ENCODE measurements at regions not wholly inside any gene's neighbourhood (a gene's known extent, or its start where the extent isn't known, plus 50 kb on each side); places are given as distances from the start of the nearest gene placed in this dataset.

DNA sequence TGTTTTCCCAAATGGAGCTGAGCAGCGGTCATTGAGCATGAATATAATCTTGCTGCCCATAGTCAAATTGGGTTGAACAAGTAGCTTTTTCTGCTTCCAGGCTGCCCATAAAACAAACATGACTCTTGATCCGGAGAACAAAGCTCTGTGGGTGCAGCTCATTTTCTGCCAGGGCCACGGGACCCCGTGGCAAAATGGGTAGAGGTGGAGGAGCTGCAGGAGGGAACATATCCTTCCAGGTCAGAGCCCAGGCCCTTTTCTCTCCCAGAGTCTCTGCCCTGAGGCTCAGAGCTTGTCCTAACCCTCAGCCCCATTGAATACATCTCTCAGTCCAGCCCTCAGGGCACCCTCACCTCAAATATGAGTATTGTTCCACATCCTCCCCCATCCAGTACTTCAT lies 151.6 kb upstream of the TWIST2 start:
- Mint-ChIP-seq H3K4me1 (no peaks in the 10 kb centered on the region), H3K27ac (no peak overlapping the region), H3K9me3 (ENCODE audit: insufficient read depth) (no peaks in the 10 kb centered on the region), H3K4me3 (no peak overlapping the region), H3K27me3 (no peaks in the 10 kb centered on the region)
- TF ChIP-seq, protein P1, sequence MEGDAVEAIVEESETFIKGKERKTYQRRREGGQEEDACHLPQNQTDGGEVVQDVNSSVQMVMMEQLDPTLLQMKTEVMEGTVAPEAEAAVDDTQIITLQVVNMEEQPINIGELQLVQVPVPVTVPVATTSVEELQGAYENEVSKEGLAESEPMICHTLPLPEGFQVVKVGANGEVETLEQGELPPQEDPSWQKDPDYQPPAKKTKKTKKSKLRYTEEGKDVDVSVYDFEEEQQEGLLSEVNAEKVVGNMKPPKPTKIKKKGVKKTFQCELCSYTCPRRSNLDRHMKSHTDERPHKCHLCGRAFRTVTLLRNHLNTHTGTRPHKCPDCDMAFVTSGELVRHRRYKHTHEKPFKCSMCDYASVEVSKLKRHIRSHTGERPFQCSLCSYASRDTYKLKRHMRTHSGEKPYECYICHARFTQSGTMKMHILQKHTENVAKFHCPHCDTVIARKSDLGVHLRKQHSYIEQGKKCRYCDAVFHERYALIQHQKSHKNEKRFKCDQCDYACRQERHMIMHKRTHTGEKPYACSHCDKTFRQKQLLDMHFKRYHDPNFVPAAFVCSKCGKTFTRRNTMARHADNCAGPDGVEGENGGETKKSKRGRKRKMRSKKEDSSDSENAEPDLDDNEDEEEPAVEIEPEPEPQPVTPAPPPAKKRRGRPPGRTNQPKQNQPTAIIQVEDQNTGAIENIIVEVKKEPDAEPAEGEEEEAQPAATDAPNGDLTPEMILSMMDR (IDR thresholded peaks at IDR 0.05), result no peak
- TF ChIP-seq EZH2 (IDR thresholded peaks at IDR 0.05; ENCODE audit: borderline replicate concordance, insufficient read depth, low read depth, low read length, poor library complexity, severe bottlenecking), result no peak
- ChIA-PET CTCF (no interaction called here), POLR2A (no interaction called here)
- no peak overlapping the region for H3K9ac ChIP-seq (ENCODE audit: low read length)
- intact Hi-C loops (cut with micrococcal nuclease), result no loop called here
- no peaks in the 10 kb centered on the region for H3K36me3 ChIP-seq (replicated peaks in 1 of 2; ENCODE audit: control extremely low read depth in 1 of 2, control insufficient read depth in 1 of 2, extremely low read depth in 1 of 2, insufficient read depth in 2 of 2, low read length in 1 of 2)
- no peak overlapping the region for H3K27ac ChIP-seq (ENCODE audit: low read length in 2 of 2)
- no peaks in the 10 kb centered on the region for H4K20me1 ChIP-seq (ENCODE audit: control insufficient read depth, insufficient read depth, low read length, poor library complexity, severe bottlenecking)
- H3K9me3 ChIP-seq (ENCODE audit: control extremely low read depth in 1 of 3, control insufficient read depth in 2 of 3, insufficient read depth in 1 of 3, low read length in 2 of 3), result no peaks in the 10 kb centered on the region
- no peak overlapping the region for H3K4me3 ChIP-seq (ENCODE audit: control extremely low read depth in 1 of 5, extremely low read depth in 1 of 5, insufficient read depth in 1 of 5, low read depth in 2 of 5, low read length in 4 of 5)
- H3K4me1 ChIP-seq (ENCODE audit: control insufficient read depth in 2 of 2, insufficient read depth in 2 of 2, low read length in 2 of 2), result no peaks in the 10 kb centered on the region
- no peak overlapping the region for H3K4me2 ChIP-seq (replicated peaks; ENCODE audit: low read depth, low read length, poor library complexity, severe bottlenecking)
- WGBS (ENCODE audit: insufficient coverage), result 74% methylated on average over 3 of the region's 4 CpGs
- no peak overlapping the region for H2AFZ ChIP-seq (ENCODE audit: insufficient read depth, low read depth, low read length, poor library complexity, severe bottlenecking)
- H3K27me3 ChIP-seq (replicated peaks in 1 of 4; ENCODE audit: control extremely low read depth in 1 of 4, control insufficient read depth in 3 of 4, insufficient read depth in 4 of 4, low read length in 3 of 4), result no peaks in the 10 kb centered on the region
- DNase-seq (no peak), ATAC-seq (ENCODE audit: low read depth) (no peak)
- H3K79me2 ChIP-seq (ENCODE audit: control insufficient read depth, insufficient read depth, low read length), result no peaks in the 10 kb centered on the region

DNA sequence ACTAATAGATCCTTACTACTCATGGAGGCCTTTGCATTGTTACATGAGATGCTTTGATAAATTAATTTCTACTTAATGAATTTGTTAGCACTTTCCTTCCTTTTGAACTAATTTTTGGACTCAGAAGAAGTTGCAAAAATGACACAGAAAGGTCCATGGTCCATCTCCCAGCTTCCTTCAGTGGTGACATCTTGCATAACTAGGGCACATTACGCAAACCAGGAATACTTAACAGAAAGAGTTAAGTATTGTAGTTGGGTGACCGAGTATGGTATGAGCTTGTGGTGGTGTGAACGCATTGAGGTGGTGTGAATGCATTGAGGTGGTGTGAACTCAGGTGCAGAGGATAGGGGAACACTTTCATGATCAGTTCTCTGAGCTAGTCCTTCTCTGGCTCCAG lies 151.1 kb upstream of the TWIST2 start:
- no peak overlapping the region for H3K4me2 ChIP-seq (replicated peaks; ENCODE audit: low read depth, low read length, poor library complexity, severe bottlenecking)
- ATAC-seq (ENCODE audit: low read depth) (no peak), DNase-seq (no peak)
- Mint-ChIP-seq H3K4me1 (no peaks in the 10 kb centered on the region), H3K4me3 (no peak overlapping the region), H3K27ac (no peak overlapping the region), H3K27me3 (no peaks in the 10 kb centered on the region), H3K9me3 (ENCODE audit: insufficient read depth) (no peaks in the 10 kb centered on the region)
- POLR2A ChIA-PET, result no interaction called here
- no peaks in the 10 kb centered on the region for H4K20me1 ChIP-seq (ENCODE audit: control insufficient read depth, insufficient read depth, low read length, poor library complexity, severe bottlenecking)
- H3K4me3 ChIP-seq (ENCODE audit: control extremely low read depth in 1 of 5, extremely low read depth in 1 of 5, insufficient read depth in 1 of 5, low read depth in 2 of 5, low read length in 4 of 5), result no peak overlapping the region
- intact Hi-C loops (cut with micrococcal nuclease), result no loop called here
- H3K9me3 ChIP-seq (ENCODE audit: control extremely low read depth in 1 of 3, control insufficient read depth in 2 of 3, insufficient read depth in 1 of 3, low read length in 2 of 3), result no peaks in the 10 kb centered on the region
- H3K27ac ChIP-seq (ENCODE audit: low read length in 2 of 2), result no peak overlapping the region
- TF ChIP-seq EZH2 (IDR thresholded peaks at IDR 0.05; ENCODE audit: borderline replicate concordance, insufficient read depth, low read depth, low read length, poor library complexity, severe bottlenecking), result no peak
- TF ChIP-seq, protein P1 (IDR thresholded peaks at IDR 0.05), result no peak
- H3K27me3 ChIP-seq (replicated peaks in 1 of 4; ENCODE audit: control extremely low read depth in 1 of 4, control insufficient read depth in 3 of 4, insufficient read depth in 4 of 4, low read length in 3 of 4), result no peaks in the 10 kb centered on the region
- no peak overlapping the region for H3K9ac ChIP-seq (ENCODE audit: low read length)
- no peaks in the 10 kb centered on the region for H3K4me1 ChIP-seq (ENCODE audit: control insufficient read depth in 2 of 2, insufficient read depth in 2 of 2, low read length in 2 of 2)
- H3K79me2 ChIP-seq (ENCODE audit: control insufficient read depth, insufficient read depth, low read length), result no peaks in the 10 kb centered on the region
- no peaks in the 10 kb centered on the region for H3K36me3 ChIP-seq (replicated peaks in 1 of 2; ENCODE audit: control extremely low read depth in 1 of 2, control insufficient read depth in 1 of 2, extremely low read depth in 1 of 2, insufficient read depth in 2 of 2, low read length in 1 of 2)
- CTCF ChIA-PET, result no interaction called here
- H2AFZ ChIP-seq (ENCODE audit: insufficient read depth, low read depth, low read length, poor library complexity, severe bottlenecking), result no peak overlapping the region
- WGBS (ENCODE audit: insufficient coverage), result no CpG with 5 or more reads among the region's 3 CpGs

Measured in B cell (primary cell).